ENCODE measurements at regions not wholly inside any gene's neighbourhood (a gene's known extent, or its start where the extent isn't known, plus 50 kb on each side); places are given as distances from the start of the nearest gene placed in this dataset.

DNA sequence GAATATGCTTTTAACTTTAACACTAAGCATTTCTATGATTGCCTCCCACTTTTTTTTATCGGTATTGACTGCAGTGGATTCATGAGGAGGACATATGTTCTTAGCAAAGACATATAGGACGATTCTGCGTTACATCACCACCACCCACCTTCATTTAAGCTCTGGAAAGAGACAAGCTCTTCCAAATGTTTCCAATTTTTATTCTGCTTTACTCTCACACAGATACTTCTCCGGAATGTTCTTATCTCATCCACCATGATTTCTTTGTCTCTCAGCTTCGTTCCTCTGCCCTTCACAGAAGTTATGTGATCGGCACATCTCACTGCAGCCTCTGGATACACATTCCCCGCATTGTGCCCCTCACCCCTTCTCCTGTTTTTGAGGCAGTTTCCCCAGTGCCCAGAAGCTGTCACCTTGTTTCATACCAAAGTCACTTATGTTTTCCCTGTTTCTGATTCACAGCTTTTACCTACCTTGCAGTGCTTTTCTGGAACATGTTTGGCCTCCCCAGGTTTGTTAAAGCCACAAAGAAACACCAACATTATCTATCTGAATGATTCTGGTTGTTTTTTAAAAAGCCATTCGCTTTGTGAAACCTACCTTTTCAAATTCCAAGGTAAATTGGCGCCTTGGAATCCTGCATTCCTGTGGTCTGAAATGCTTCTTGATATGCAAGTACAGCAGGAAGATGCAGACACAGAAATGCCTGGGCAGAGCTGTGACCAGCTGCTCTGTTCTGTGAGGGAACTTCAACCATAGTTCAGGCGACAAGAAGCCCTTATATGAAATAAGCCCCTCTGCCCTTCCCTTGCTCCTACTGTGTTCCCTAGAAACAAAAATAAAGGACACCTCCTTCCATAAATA, 1020.2 kb downstream of the TTLL7 start:
- TF ChIP-seq, protein P1, sequence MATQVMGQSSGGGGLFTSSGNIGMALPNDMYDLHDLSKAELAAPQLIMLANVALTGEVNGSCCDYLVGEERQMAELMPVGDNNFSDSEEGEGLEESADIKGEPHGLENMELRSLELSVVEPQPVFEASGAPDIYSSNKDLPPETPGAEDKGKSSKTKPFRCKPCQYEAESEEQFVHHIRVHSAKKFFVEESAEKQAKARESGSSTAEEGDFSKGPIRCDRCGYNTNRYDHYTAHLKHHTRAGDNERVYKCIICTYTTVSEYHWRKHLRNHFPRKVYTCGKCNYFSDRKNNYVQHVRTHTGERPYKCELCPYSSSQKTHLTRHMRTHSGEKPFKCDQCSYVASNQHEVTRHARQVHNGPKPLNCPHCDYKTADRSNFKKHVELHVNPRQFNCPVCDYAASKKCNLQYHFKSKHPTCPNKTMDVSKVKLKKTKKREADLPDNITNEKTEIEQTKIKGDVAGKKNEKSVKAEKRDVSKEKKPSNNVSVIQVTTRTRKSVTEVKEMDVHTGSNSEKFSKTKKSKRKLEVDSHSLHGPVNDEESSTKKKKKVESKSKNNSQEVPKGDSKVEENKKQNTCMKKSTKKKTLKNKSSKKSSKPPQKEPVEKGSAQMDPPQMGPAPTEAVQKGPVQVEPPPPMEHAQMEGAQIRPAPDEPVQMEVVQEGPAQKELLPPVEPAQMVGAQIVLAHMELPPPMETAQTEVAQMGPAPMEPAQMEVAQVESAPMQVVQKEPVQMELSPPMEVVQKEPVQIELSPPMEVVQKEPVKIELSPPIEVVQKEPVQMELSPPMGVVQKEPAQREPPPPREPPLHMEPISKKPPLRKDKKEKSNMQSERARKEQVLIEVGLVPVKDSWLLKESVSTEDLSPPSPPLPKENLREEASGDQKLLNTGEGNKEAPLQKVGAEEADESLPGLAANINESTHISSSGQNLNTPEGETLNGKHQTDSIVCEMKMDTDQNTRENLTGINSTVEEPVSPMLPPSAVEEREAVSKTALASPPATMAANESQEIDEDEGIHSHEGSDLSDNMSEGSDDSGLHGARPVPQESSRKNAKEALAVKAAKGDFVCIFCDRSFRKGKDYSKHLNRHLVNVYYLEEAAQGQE (IDR thresholded peaks at IDR 0.05; ENCODE audit: low read depth), result no peak
- TF ChIP-seq, protein P2, sequence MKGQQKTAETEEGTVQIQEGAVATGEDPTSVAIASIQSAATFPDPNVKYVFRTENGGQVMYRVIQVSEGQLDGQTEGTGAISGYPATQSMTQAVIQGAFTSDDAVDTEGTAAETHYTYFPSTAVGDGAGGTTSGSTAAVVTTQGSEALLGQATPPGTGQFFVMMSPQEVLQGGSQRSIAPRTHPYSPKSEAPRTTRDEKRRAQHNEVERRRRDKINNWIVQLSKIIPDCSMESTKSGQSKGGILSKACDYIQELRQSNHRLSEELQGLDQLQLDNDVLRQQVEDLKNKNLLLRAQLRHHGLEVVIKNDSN (IDR thresholded peaks at IDR 0.05), result no peak
- TF ChIP-seq EP300 (IDR thresholded peaks at IDR 0.05; ENCODE audit: borderline replicate concordance) (no peak), RAD21 (IDR thresholded peaks at IDR 0.05; ENCODE audit: low read depth) (no peak), TCF12 (IDR thresholded peaks at IDR 0.05; ENCODE audit: low read depth) (no peak), YY1 (IDR thresholded peaks at IDR 0.05; ENCODE audit: low read depth) (no peak), CEBPB (IDR thresholded peaks at IDR 0.05) (no peak)
- TF ChIP-seq, protein P3, sequence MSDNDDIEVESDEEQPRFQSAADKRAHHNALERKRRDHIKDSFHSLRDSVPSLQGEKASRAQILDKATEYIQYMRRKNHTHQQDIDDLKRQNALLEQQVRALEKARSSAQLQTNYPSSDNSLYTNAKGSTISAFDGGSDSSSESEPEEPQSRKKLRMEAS (IDR thresholded peaks at IDR 0.05), result no peak

Measured in Ishikawa (cell line).